Keratinocyte (primary cell): ENCODE measurements at regions not wholly inside any gene's neighbourhood (a gene's known extent, or its start where the extent isn't known, plus 50 kb on each side); places are given as distances from the start of the nearest gene placed in this dataset.

Experiments used
- DNase-seq: peaks from one replicate; pipeline ENCODE4 v3.0.0-alpha.2; 2011; ENCODE audit warnings: low read depth, missing footprints, low spot score
- FAIRE-seq: peaks from 2 replicates; lab custom pipeline; 2011; peaks lifted over from hg19 to GRCh38; lab: Jason Lieb, UNC
- H2AFZ ChIP-seq: 2 replicates; pipeline ENCODE4 v1.6.0; 2012; ENCODE audit warnings: low read length, control low read depth, inconsistent platforms; ENCODE audit not compliant: control insufficient read depth
- H3K27ac ChIP-seq: 2 replicates; pipeline ENCODE4 v1.5.1; 2011; ENCODE audit warnings: low read length; ENCODE audit not compliant: control insufficient read depth, insufficient read depth
- H3K27me3 ChIP-seq: 3 replicates; pipeline ENCODE4 v1.6.0; 2011; ENCODE audit warnings: low read length; ENCODE audit not compliant: control insufficient read depth, insufficient read depth; ENCODE audit errors: extremely low read depth
- H3K36me3 ChIP-seq, 2 experiments: 2 replicates in 1 of 2; 3 replicates in 1 of 2; pipeline ENCODE4 v1.5.1; 2011; ENCODE audit warnings: low read length in 2 of 2, mild to moderate bottlenecking in 1 of 2; ENCODE audit not compliant: control insufficient read depth in 2 of 2, insufficient read depth in 2 of 2; ENCODE audit errors: extremely low read depth in 1 of 2
- H3K4me1 ChIP-seq: 3 replicates; pipeline ENCODE4 v1.5.1; 2011; ENCODE audit warnings: low read length; ENCODE audit not compliant: control insufficient read depth, insufficient read depth; ENCODE audit errors: extremely low read depth
- H3K4me2 ChIP-seq: 3 replicates; pipeline ENCODE4 v1.6.0; 2011; ENCODE audit warnings: low read depth, low read length; ENCODE audit not compliant: control insufficient read depth, insufficient read depth; ENCODE audit errors: extremely low read depth
- H3K4me3 ChIP-seq, 3 experiments: fragments of 200-600 bp in 1 of 3; sonication (generic) in 1 of 3; 2 replicates in 2 of 3; 3 replicates in 1 of 3; pipeline ENCODE4 v1.5.1; 2011 to 2016; ENCODE audit warnings: low read length in 3 of 3, mild to moderate bottlenecking in 3 of 3, control low read depth in 2 of 3, inconsistent platforms in 1 of 3, low read depth in 1 of 3, mixed read lengths in 1 of 3, mixed run types in 1 of 3, moderate library complexity in 1 of 3; ENCODE audit not compliant: control insufficient read depth in 2 of 3, insufficient read depth in 2 of 3; ENCODE audit errors: extremely low read depth in 1 of 3
- H3K79me2 ChIP-seq: 2 replicates; pipeline ENCODE4 v1.6.0; 2012; ENCODE audit warnings: low read length; ENCODE audit not compliant: control insufficient read depth, insufficient read depth
- H3K9ac ChIP-seq: 3 replicates; pipeline ENCODE4 v1.6.0; 2011; ENCODE audit warnings: low read length; ENCODE audit not compliant: control insufficient read depth, insufficient read depth; ENCODE audit errors: extremely low read depth
- H3K9me1 ChIP-seq: 3 replicates; pipeline ENCODE4 v1.6.0; 2011; ENCODE audit warnings: low read length; ENCODE audit not compliant: control insufficient read depth, insufficient read depth; ENCODE audit errors: extremely low read depth
- H3K9me3 ChIP-seq: 2 replicates; pipeline ENCODE4 v1.5.1; 2012; ENCODE audit warnings: low read depth, low read length; ENCODE audit not compliant: control insufficient read depth
- H4K20me1 ChIP-seq: 3 replicates; pipeline ENCODE4 v1.6.0; 2011; ENCODE audit warnings: low read length; ENCODE audit not compliant: control insufficient read depth, insufficient read depth; ENCODE audit errors: extremely low read depth
- CTCF ChIP-seq, 3 experiments: IDR thresholded peaks in 1 of 3; conservative IDR thresholded peaks in 1 of 3; optimal IDR thresholded peaks in 1 of 3; 2 replicates in 2 of 3; 3 replicates in 1 of 3; pipeline versions ENCODE3 to v1.5.1; 2011; ENCODE audit warnings: low read length in 3 of 3, mild to moderate bottlenecking in 3 of 3, moderate library complexity in 2 of 3, control low read depth in 1 of 3, inconsistent platforms in 1 of 3; ENCODE audit not compliant: insufficient read depth in 2 of 3; ENCODE audit errors: extremely low read depth in 1 of 3
- EZH2 ChIP-seq: IDR thresholded peaks from one replicate; pipeline ENCODE4 v1.6.1; 2012; ENCODE audit warnings: inconsistent platforms, mild to moderate bottlenecking, low read length, moderate library complexity
- dilution Hi-C: fragments of 300-500 bp; cut with MboI; formaldehyde crosslinking; loops from one replicate; pipeline ENCODE4 v1.7.0; 2020; ENCODE audit warnings: low sequenced_read_pairs; ENCODE audit not compliant: extremely low pct_ligation_motif_present

GRCh38 chr3:118479376-118479775, 555.3 kb downstream of the IGSF11 start:
- no peaks in the 10 kb centered on the region for H4K20me1 ChIP-seq
- TF ChIP-seq EZH2 (no peak), CTCF (optimal IDR thresholded peaks at IDR 0.05 in 1 of 3, IDR thresholded peaks at IDR 0.05 in 1 of 3, conservative IDR thresholded peaks at IDR 0.05 in 1 of 3; ENCODE audit: extremely low read depth in 1 of 3, insufficient read depth in 2 of 3, low read length in 3 of 3) (no peak)
- H3K9me3 ChIP-seq: no peaks in the 10 kb centered on the region
- H3K27me3 ChIP-seq: no peaks in the 10 kb centered on the region
- H3K9ac ChIP-seq: no peak overlapping the region
- no peak for FAIRE-seq
- H3K4me3 ChIP-seq: no peak overlapping the region
- no peak for DNase-seq
- no peaks in the 10 kb centered on the region for H3K4me1 ChIP-seq
- H2AFZ ChIP-seq: no peak overlapping the region
- no peak overlapping the region for H3K27ac ChIP-seq
- H3K36me3 ChIP-seq: no peaks in the 10 kb centered on the region
- H3K79me2 ChIP-seq: no peaks in the 10 kb centered on the region
- H3K9me1 ChIP-seq: no peaks in the 10 kb centered on the region
- H3K4me2 ChIP-seq: no peak overlapping the region
- dilution Hi-C loops: no loop called here

DNA sequence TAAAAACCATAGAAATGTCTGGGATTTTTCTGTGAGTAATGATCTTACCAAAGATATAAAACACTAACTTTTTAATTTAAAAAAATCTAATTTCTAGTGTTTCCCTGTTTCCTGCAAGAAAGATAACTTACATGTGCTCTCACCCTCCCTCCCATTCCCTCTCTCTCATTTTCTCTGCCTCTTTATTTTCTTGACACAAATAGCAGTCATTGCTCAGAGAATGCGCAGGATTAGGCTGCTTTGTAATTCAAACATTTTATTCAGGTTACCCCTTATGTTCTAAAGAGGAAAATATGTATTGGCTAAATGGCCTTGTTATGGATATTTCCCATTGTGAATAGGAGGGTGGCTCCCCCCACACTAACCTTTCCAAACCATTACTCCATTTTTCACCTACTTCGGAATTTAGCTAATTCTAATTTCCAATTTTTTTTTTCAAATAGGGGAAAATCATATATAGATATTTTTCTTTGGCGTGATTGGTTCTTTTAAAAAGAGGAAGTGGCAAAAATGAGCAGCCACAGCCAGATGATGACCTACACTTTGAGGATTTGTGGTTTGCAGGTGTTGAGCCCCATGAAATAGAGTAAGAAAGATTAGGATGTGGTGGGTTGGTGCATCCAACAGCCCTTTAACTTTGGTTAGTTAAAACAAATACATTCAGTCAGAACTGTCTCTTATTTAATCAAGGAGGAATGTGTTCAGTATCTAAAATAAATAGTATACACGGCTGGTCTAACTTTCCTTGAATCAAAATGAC, 554.4 kb downstream of the IGSF11 start:
- no peak overlapping the region for H3K27ac ChIP-seq
- no peaks in the 10 kb centered on the region for H3K27me3 ChIP-seq
- no peak for DNase-seq
- dilution Hi-C loops: no loop called here
- no peaks in the 10 kb centered on the region for H3K9me3 ChIP-seq
- H3K4me3 ChIP-seq: no peak overlapping the region
- no peak overlapping the region for H3K4me2 ChIP-seq
- no peak for FAIRE-seq
- no peaks in the 10 kb centered on the region for H3K9me1 ChIP-seq
- no peaks in the 10 kb centered on the region for H3K4me1 ChIP-seq
- H2AFZ ChIP-seq: no peak overlapping the region
- no peaks in the 10 kb centered on the region for H3K79me2 ChIP-seq
- no peaks in the 10 kb centered on the region for H3K36me3 ChIP-seq
- no peak overlapping the region for H3K9ac ChIP-seq
- H4K20me1 ChIP-seq: no peaks in the 10 kb centered on the region
- TF ChIP-seq EZH2 (no peak), CTCF (optimal IDR thresholded peaks at IDR 0.05 in 1 of 3, IDR thresholded peaks at IDR 0.05 in 1 of 3, conservative IDR thresholded peaks at IDR 0.05 in 1 of 3; ENCODE audit: extremely low read depth in 1 of 3, insufficient read depth in 2 of 3, low read length in 3 of 3) (no peak)
